ENCODE measurements at regions not wholly inside any gene's neighbourhood (a gene's known extent, or its start where the extent isn't known, plus 50 kb on each side); places are given as distances from the start of the nearest gene placed in this dataset.
"Not testable (repeated sequence)": the region's sequence is repeated elsewhere in the genome, so short reads cannot be mapped to it uniquely, and the experiment has no call there.

DNA sequence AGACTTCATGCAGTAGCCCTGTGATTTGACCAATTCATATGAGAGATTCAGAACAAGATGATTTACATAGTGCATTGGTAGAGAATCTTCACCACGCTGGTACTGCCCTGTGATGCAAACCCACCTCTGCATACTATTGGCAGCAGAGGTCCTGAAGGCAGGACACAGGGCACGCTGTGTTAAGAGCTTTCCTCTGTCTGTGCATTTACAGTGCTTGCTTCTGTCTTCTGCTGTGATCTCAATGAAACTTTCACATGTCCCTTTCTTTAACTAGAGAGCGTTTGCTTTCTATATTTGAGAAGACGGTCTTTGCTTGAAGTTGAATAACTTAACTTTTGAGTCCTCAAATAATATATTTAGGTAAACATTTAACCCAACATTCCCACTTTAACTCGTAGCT lies 219.0 kb upstream of the SPRY2 start:
- DNase-seq (ENCODE audit: low read depth in 2 of 2), result no peak

- no peak for DNase-seq (ENCODE audit: low read depth in 2 of 2)
Observed at GRCh38 chr13:80558074-80558473, 217.1 kb upstream of the SPRY2 start.

- no peak for DNase-seq (ENCODE audit: low read depth in 2 of 2)
Observed at GRCh38 chr13:80555796-80556678, 215.1 kb upstream of the SPRY2 start.

GRCh38 chr13:80552851-80553440 lies 212.0 kb upstream of the SPRY2 start:
- DNase-seq (ENCODE audit: low read depth in 2 of 2), result no peak

- DNase-seq (ENCODE audit: low read depth in 2 of 2), result no peak
Observed at GRCh38 chr13:80551650-80552497, 210.9 kb upstream of the SPRY2 start.

DNA sequence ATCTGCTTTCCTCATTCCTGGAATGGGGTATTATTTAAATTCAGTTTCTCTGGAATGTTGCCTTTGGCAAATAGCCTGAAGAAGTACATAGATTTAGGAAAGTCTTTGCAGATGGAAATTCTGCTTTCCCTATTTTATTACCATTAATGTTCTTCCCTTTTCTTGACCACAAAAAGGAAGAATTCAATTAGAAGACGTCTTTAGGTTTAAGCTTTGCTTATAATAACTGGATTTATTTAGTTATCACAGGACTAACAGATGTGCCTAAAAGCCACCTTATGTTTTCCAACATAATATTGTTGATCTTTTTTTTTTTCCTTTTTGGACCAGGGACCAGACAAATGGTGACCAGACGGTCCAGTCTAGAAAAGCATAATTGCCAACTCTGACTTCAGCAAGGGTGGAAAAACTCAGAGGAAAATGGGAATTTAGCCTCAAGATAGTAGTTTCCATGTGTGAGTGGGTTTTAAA lies 210.1 kb upstream of the SPRY2 start:
- no peak for DNase-seq (ENCODE audit: low read depth in 2 of 2)

DNA sequence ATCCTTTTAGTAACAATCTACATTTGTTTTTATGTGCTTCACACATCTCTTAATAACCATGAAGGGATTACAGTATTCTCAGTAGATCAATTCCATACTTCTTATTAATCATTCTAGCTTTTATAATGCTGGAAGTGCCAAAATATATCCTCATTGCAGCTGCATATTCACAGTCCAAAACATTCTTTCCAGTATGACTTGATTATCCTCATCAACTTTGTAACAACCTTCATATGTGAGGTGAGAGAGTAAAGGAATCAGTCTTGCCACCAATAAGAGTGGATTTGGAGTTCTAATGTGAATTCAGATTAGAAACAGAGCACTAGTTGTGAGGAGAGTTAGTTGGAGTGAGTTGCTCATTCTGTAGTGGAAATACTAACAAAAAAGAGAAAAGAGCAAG lies 208.0 kb upstream of the SPRY2 start:
- no peak for DNase-seq (ENCODE audit: low read depth in 2 of 2)

GRCh38 chr13:80547885-80548825 lies 207.2 kb upstream of the SPRY2 start:
- no peak for DNase-seq (ENCODE audit: low read depth in 2 of 2)

GRCh38 chr13:80547341-80547740 lies 206.4 kb upstream of the SPRY2 start:
- no peak for DNase-seq (ENCODE audit: low read depth in 2 of 2)

DNA sequence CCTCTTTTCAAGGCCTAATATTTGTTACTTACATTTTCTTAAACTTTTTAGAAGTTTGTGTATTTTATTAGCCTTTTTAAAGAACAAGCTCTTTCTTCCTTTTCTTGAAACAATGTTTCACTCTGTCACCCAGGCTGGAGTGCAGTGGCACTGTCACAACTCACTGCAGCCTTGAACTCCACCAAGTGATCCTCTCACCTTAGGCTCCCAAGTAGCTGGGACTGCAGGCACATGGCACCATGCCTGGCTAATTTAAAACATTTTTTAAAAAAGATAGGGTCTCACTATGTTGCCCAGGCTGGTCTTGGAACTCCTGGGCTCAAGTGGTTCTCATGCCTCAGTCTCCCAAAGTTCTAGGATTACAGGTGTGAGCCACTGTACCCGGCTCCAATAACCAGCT lies 192.2 kb upstream of the SPRY2 start:
- no peak for DNase-seq (ENCODE audit: low read depth in 2 of 2)

GRCh38 chr13:80530902-80531301 lies 190.0 kb upstream of the SPRY2 start:
- DNase-seq (ENCODE audit: low read depth in 2 of 2), result no peak

DNA sequence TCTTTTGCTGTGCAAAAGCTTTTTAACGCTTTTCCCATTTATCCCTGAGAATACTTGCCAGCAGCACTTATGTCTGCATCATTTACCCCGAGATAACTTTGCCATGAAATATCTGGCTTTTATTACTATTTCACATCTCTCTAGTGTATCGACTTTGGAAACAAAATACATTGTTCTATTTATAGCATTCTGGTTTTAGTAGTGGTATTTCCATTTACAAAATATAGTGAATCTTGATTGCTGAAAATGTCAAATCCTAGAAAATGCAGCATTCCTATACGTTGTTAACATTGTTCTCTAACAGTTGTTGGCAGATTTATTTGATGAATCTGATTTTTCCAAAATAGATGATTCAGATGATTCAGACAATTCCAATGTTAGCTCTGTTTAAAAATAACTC lies 189.3 kb upstream of the SPRY2 start:
- DNase-seq (ENCODE audit: low read depth in 2 of 2), result no peak

- DNase-seq (ENCODE audit: low read depth in 2 of 2), result no peak
Observed at GRCh38 chr13:80529734-80530133, 188.8 kb upstream of the SPRY2 start.

GRCh38 chr13:80528733-80529132 lies 187.8 kb upstream of the SPRY2 start:
- DNase-seq (ENCODE audit: low read depth in 2 of 2), result no peak

GRCh38 chr13:80527400-80527799 lies 186.5 kb upstream of the SPRY2 start:
- no peak for DNase-seq (ENCODE audit: low read depth in 2 of 2)

- DNase-seq (ENCODE audit: low read depth in 2 of 2), result no peak
Observed at GRCh38 chr13:80524447-80525215, 183.7 kb upstream of the SPRY2 start.

DNA sequence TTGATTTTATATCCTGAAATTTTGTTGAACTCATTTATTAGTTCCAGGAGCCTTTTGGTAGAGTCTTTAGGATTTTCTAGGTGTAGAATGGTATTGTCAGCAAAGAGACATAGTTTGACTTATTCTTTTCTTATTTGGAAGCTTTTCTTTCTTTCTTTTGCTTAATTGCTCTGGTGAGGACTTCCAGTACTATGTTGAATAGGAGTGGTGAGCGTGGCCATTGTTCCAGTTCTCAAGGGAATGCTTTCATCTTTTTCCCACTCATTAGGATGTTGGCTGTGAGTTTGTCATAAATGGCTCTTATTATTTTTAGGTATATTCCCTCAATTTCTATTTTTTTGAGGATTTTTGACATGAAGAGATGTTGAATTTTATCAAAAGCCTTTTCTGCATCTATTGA lies 182.2 kb upstream of the SPRY2 start:
- no peak for DNase-seq (ENCODE audit: low read depth in 2 of 2)

DNA sequence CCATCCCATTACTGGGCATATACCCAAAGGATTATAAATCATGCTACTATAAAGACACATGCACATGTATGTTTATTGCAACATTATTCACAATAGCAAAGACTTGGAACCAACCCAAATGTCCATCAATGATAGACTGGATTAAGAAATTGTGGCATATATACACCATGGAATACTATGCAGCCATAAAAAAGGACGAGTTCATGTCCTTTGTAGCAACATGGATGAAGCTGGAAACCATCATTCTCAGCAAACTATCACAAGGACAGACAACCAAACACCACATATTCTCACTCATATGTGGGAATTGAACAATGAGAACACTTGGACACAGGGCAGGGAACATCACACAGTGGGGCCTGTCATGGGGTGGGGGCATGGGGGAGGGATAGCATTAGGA lies 181.5 kb upstream of the SPRY2 start:
- not testable (repeated sequence) for DNase-seq (ENCODE audit: low read depth in 2 of 2)

- no peak for DNase-seq (ENCODE audit: low read depth in 2 of 2)
Observed at GRCh38 chr13:80516818-80517348, 176.0 kb upstream of the SPRY2 start.

- DNase-seq (ENCODE audit: low read depth in 2 of 2), result no peak
Observed at GRCh38 chr13:80515296-80515695, 174.4 kb upstream of the SPRY2 start.
